SK-N-MC (cell line): ENCODE measurements at regions not wholly inside any gene's neighbourhood (a gene's known extent, or its start where the extent isn't known, plus 50 kb on each side); places are given as distances from the start of the nearest gene placed in this dataset.

Experiments used
- DNase-seq: peaks from one replicate; pipeline ENCODE4 v3.0.0-alpha.2; 2011; ENCODE audit warnings: low read depth, low spot score
- H3K27ac ChIP-seq: fragments of 200-600 bp; sonication (generic); 2 replicates; pipeline ENCODE4 v1.5.1; 2016; ENCODE audit warnings: mixed run types
- H3K36me3 ChIP-seq: fragments of 200-600 bp; sonication (generic); 2 replicates; pipeline ENCODE4 v1.6.1; 2017; ENCODE audit warnings: antibody characterized with exemption, low read length, mixed read lengths; ENCODE audit not compliant: insufficient read depth
- H3K4me3 ChIP-seq: fragments of 200-600 bp; sonication (generic); 2 replicates; pipeline ENCODE4 v1.5.1; 2016
- H3K9ac ChIP-seq: fragments of 200-600 bp; sonication (generic); 2 replicates; pipeline ENCODE4 v1.8.0; 2017; ENCODE audit warnings: mixed run types, mixed read lengths; ENCODE audit not compliant: insufficient read length
- H3K9me3 ChIP-seq: fragments of 200-600 bp; sonication (generic); 2 replicates; pipeline ENCODE4 v1.6.1; 2017; ENCODE audit warnings: low read depth, mild to moderate bottlenecking, antibody characterized with exemption, low read length, moderate library complexity, mixed read lengths
- EZH2 ChIP-seq: fragments of 200-600 bp; sonication (generic); IDR thresholded peaks from one replicate; pipeline ENCODE4 v1.6.1; 2017; ENCODE audit warnings: antibody characterized with exemption
- FOXP2 ChIP-seq: optimal IDR thresholded peaks from 2 replicates; pipeline ENCODE3; 2011; ENCODE audit warnings: mild to moderate bottlenecking, moderate library complexity; ENCODE audit not compliant: insufficient read depth; ENCODE audit errors: extremely low read length, control extremely low read depth
- POLR2AphosphoS5 ChIP-seq: IDR thresholded peaks from 2 replicates; pipeline ENCODE4 v1.6.1; 2012; ENCODE audit warnings: mild to moderate bottlenecking, low read depth, low read length, borderline replicate concordance

- TF ChIP-seq POLR2AphosphoS5 (no peak), FOXP2 (no peak), EZH2 (no peak)
- Histone ChIP-seq H3K27ac (no peak overlapping the region), H3K36me3 (no peaks in the 10 kb centered on the region), H3K4me3 (no peak overlapping the region), H3K9me3 (no peaks in the 10 kb centered on the region), H3K9ac (no peak overlapping the region)
- DNase-seq = no peak
These were observed 76.3 kb upstream of the PLEKHA5 start for GRCh38 chr12:19053218-19053617.

- Histone ChIP-seq H3K36me3 (no peaks in the 10 kb centered on the region), H3K4me3 (no peak overlapping the region), H3K9me3 (no peaks in the 10 kb centered on the region), H3K27ac (no peak overlapping the region), H3K9ac (no peak overlapping the region)
- TF ChIP-seq FOXP2 (no peak), EZH2 (no peak), POLR2AphosphoS5 (no peak)
- no peak for DNase-seq
These were observed 75.5 kb upstream of the PLEKHA5 start for GRCh38 chr12:19054035-19054434.

- no peak for DNase-seq
- H3K9me3 ChIP-seq = no peaks in the 10 kb centered on the region
- H3K36me3 ChIP-seq = no peaks in the 10 kb centered on the region
- H3K9ac ChIP-seq = no peak overlapping the region
- no peak overlapping the region for H3K27ac ChIP-seq
- H3K4me3 ChIP-seq = no peak overlapping the region
- TF ChIP-seq EZH2 = no peak
- TF ChIP-seq FOXP2 = no peak
- TF ChIP-seq POLR2AphosphoS5 = no peak
These were observed 73.9 kb upstream of the PLEKHA5 start for GRCh38 chr12:19055589-19055988.

- H3K9me3 ChIP-seq = no peaks in the 10 kb centered on the region
- H3K9ac ChIP-seq = no peak overlapping the region
- TF ChIP-seq POLR2AphosphoS5 (no peak), EZH2 (no peak), FOXP2 (no peak)
- no peak overlapping the region for H3K4me3 ChIP-seq
- H3K36me3 ChIP-seq = no peaks in the 10 kb centered on the region
- no peak overlapping the region for H3K27ac ChIP-seq
- no peak for DNase-seq
These were observed 71.1 kb upstream of the PLEKHA5 start for GRCh38 chr12:19058235-19059021.

GRCh38 chr12:19064713-19065112, 64.8 kb upstream of the PLEKHA5 start:
- Histone ChIP-seq H3K27ac (no peak overlapping the region), H3K9me3 (no peaks in the 10 kb centered on the region), H3K4me3 (no peak overlapping the region), H3K36me3 (no peaks in the 10 kb centered on the region), H3K9ac (no peak overlapping the region)
- TF ChIP-seq POLR2AphosphoS5 = no peak
- TF ChIP-seq EZH2 = no peak
- no peak for TF ChIP-seq FOXP2
- DNase-seq = no peak

GRCh38 chr12:19065223-19065622, 64.3 kb upstream of the PLEKHA5 start:
- Histone ChIP-seq H3K9me3 (no peaks in the 10 kb centered on the region), H3K27ac (no peak overlapping the region), H3K36me3 (no peaks in the 10 kb centered on the region), H3K4me3 (no peak overlapping the region), H3K9ac (no peak overlapping the region)
- TF ChIP-seq FOXP2 (no peak), EZH2 (no peak), POLR2AphosphoS5 (no peak)
- no peak for DNase-seq

- no peak for DNase-seq
- no peak overlapping the region for H3K4me3 ChIP-seq
- H3K27ac ChIP-seq = no peak overlapping the region
- H3K36me3 ChIP-seq = no peaks in the 10 kb centered on the region
- no peaks in the 10 kb centered on the region for H3K9me3 ChIP-seq
- H3K9ac ChIP-seq = no peak overlapping the region
- TF ChIP-seq EZH2 (no peak), FOXP2 (no peak), POLR2AphosphoS5 (no peak)
These were observed 63.7 kb upstream of the PLEKHA5 start for GRCh38 chr12:19065871-19066270.

GRCh38 chr12:19066475-19067001, 63.0 kb upstream of the PLEKHA5 start:
- H3K4me3 ChIP-seq = no peak overlapping the region
- H3K9ac ChIP-seq = no peak overlapping the region

More at GRCh38 chr12:19066475-19067001, 63.0 kb upstream of the PLEKHA5 start:
- Histone ChIP-seq H3K27ac (no peak overlapping the region), H3K36me3 (no peaks in the 10 kb centered on the region), H3K9me3 (no peaks in the 10 kb centered on the region)
- DNase-seq = no peak
- TF ChIP-seq EZH2 (no peak), FOXP2 (no peak), POLR2AphosphoS5 (no peak)
